ENCODE measurements at regions not wholly inside any gene's neighbourhood (a gene's known extent, or its start where the extent isn't known, plus 50 kb on each side); places are given as distances from the start of the nearest gene placed in this dataset.
"Not testable (repeated sequence)": the region's sequence is repeated elsewhere in the genome, so short reads cannot be mapped to it uniquely, and the experiment has no call there.

- no peaks in the 10 kb centered on the region for H3K9me3 ChIP-seq
- H3K27me3 ChIP-seq, result no peaks in the 10 kb centered on the region
- no peak overlapping the region for H3K4me3 ChIP-seq
- H3K36me3 ChIP-seq, result no peaks in the 10 kb centered on the region
- no peak for DNase-seq (ENCODE audit: low spot score in 2 of 2)
- TF ChIP-seq CTCF (IDR thresholded peaks at IDR 0.05), result no peak
- no peaks in the 10 kb centered on the region for H3K4me1 ChIP-seq
- intact Hi-C loops (cut with DNase I), result no loop called here
- H3K27ac ChIP-seq, result no peak overlapping the region
Measured at GRCh38 chr6:97978855-97979271, 695.8 kb upstream of the MMS22L start.

GRCh38 chr6:97979285-97979684 lies 696.3 kb upstream of the MMS22L start:
- H3K36me3 ChIP-seq; H3K27ac ChIP-seq; H3K27me3 ChIP-seq; intact Hi-C loops (cut with DNase I); DNase-seq (ENCODE audit: low spot score in 2 of 2); H3K9me3 ChIP-seq; H3K4me1 ChIP-seq; H3K4me3 ChIP-seq: not testable (repeated sequence)

GRCh38 chr6:97989451-97989850 lies 706.4 kb upstream of the MMS22L start:
- no peak for TF ChIP-seq CTCF (IDR thresholded peaks at IDR 0.05)
- intact Hi-C loops (cut with DNase I), result no loop called here
- no peaks in the 10 kb centered on the region for H3K4me1 ChIP-seq

GRCh38 chr6:97995158-97995557 lies 712.1 kb upstream of the MMS22L start:
- no peaks in the 10 kb centered on the region for H3K9me3 ChIP-seq
- H3K4me1 ChIP-seq, result no peaks in the 10 kb centered on the region
- no peak for DNase-seq (ENCODE audit: low spot score in 2 of 2)
- H3K27me3 ChIP-seq, result no peaks in the 10 kb centered on the region
- no peak for TF ChIP-seq CTCF (IDR thresholded peaks at IDR 0.05)
- no peaks in the 10 kb centered on the region for H3K36me3 ChIP-seq
- intact Hi-C loops (cut with DNase I), result no loop called here
- H3K4me3 ChIP-seq, result no peak overlapping the region
- H3K27ac ChIP-seq, result no peak overlapping the region

More at GRCh38 chr6:97989451-97989850, 706.4 kb upstream of the MMS22L start:
- no peaks in the 10 kb centered on the region for H3K27me3 ChIP-seq
- no peak overlapping the region for H3K4me3 ChIP-seq
- no peak overlapping the region for H3K27ac ChIP-seq
- no peak for DNase-seq (ENCODE audit: low spot score in 2 of 2)
- no peaks in the 10 kb centered on the region for H3K9me3 ChIP-seq
- no peaks in the 10 kb centered on the region for H3K36me3 ChIP-seq

GRCh38 chr6:98002678-98003077 lies 719.7 kb upstream of the MMS22L start:
- H3K27me3 ChIP-seq, result no peaks in the 10 kb centered on the region
- H3K36me3 ChIP-seq, result no peaks in the 10 kb centered on the region
- no peak overlapping the region for H3K4me3 ChIP-seq
- no peak for DNase-seq (ENCODE audit: low spot score in 2 of 2)
- no peak overlapping the region for H3K27ac ChIP-seq
- no peaks in the 10 kb centered on the region for H3K4me1 ChIP-seq
- TF ChIP-seq CTCF (IDR thresholded peaks at IDR 0.05), result no peak
- intact Hi-C loops (cut with DNase I), result no loop called here
- no peaks in the 10 kb centered on the region for H3K9me3 ChIP-seq

- no peak for TF ChIP-seq CTCF (IDR thresholded peaks at IDR 0.05)
- Histone ChIP-seq H3K36me3 (no peaks in the 10 kb centered on the region), H3K27me3 (no peaks in the 10 kb centered on the region), H3K4me3 (no peak overlapping the region), H3K27ac (no peak overlapping the region), H3K9me3 (no peaks in the 10 kb centered on the region), H3K4me1 (no peaks in the 10 kb centered on the region)
- intact Hi-C loops (cut with DNase I), result no loop called here
- DNase-seq (ENCODE audit: low spot score in 2 of 2), result no peak
Measured at GRCh38 chr6:98014442-98015201, 731.6 kb upstream of the MMS22L start.
